CD4-positive, alpha-beta memory T cell (primary cell): ENCODE measurements at regions not wholly inside any gene's neighbourhood (a gene's known extent, or its start where the extent isn't known, plus 50 kb on each side); places are given as distances from the start of the nearest gene placed in this dataset.
"Not testable (repeated sequence)": the region's sequence is repeated elsewhere in the genome, so short reads cannot be mapped to it uniquely, and the experiment has no call there.

ENCODE experiments used
- CTCF ChIA-PET: fragments of 350-600 bp; sonication (Branson Sonifier 250); formaldehyde crosslinking; loops from one replicate; lab custom pipeline; 2021; ENCODE audit warnings: inconsistent platforms; ENCODE audit not compliant: partially characterized antibody; lab: Charles Lee
- POLR2A ChIA-PET: fragments of 350-600 bp; sonication (Branson Sonifier 250); formaldehyde crosslinking; loops from one replicate; lab custom pipeline; 2021; ENCODE audit not compliant: partially characterized antibody; lab: Charles Lee
- DNase-seq, 5 donors: peaks; one replicate each; pipeline versions ENCODE4 v3.0.0 to v3.0.0-alpha.2; 2020 to 2022; ENCODE audit warnings: mixed read lengths in 1 of 5
- H3K27ac ChIP-seq: one replicate; pipeline ENCODE4 v1.7.0; 2013; ENCODE audit warnings: low read depth, low read length
- H3K27me3 ChIP-seq: 2 replicates; pipeline ENCODE4 v1.7.0; 2013; ENCODE audit warnings: mild to moderate bottlenecking, low read length, moderate library complexity; ENCODE audit not compliant: insufficient read depth
- H3K36me3 ChIP-seq: 2 replicates; pipeline ENCODE4 v1.7.0; 2013; ENCODE audit warnings: mild to moderate bottlenecking, low read length, moderate library complexity; ENCODE audit not compliant: insufficient read depth
- H3K4me1 ChIP-seq: 2 replicates; pipeline ENCODE4 v1.7.0; 2013; ENCODE audit warnings: mild to moderate bottlenecking, low read length, moderate library complexity; ENCODE audit not compliant: insufficient read depth
- H3K4me3 ChIP-seq, 2 donors: one replicate each; pipeline ENCODE4 v1.7.0; 2013; ENCODE audit warnings: low read length in 2 of 2, mild to moderate bottlenecking in 1 of 2
- H3K9me3 ChIP-seq, 2 donors: one replicate each; pipeline ENCODE4 v1.7.0; 2013; ENCODE audit warnings: low read length in 2 of 2, control low read depth in 1 of 2; ENCODE audit not compliant: control insufficient read depth in 1 of 2
- H3K27ac Mint-ChIP-seq, 7 donors: one replicate each; pipeline ENCODE4 v1.8.0; 2020 to 2021; ENCODE audit warnings: mixed read lengths in 7 of 7, mild to moderate bottlenecking in 6 of 7, inconsistent platforms in 3 of 7, moderate library complexity in 3 of 7
- H3K27me3 Mint-ChIP-seq, 2 donors: one replicate each; pipeline ENCODE4 v1.8.0; 2020 to 2021; ENCODE audit warnings: mixed read lengths in 2 of 2
- H3K36me3 Mint-ChIP-seq, 2 donors: one replicate each; pipeline ENCODE4 v1.8.0; 2020 to 2021; ENCODE audit warnings: mixed read lengths in 2 of 2, inconsistent platforms in 1 of 2, mild to moderate bottlenecking in 1 of 2
- H3K4me1 Mint-ChIP-seq, 4 donors: one replicate each; pipeline ENCODE4 v1.8.0; 2020 to 2021; ENCODE audit warnings: mixed read lengths in 4 of 4, mild to moderate bottlenecking in 1 of 4
- H3K4me3 Mint-ChIP-seq, 8 donors: one replicate each; pipeline ENCODE4 v1.8.0; 2020 to 2021; ENCODE audit warnings: mixed read lengths in 8 of 8, mild to moderate bottlenecking in 7 of 8, moderate library complexity in 6 of 8, inconsistent platforms in 3 of 8
- H3K9me3 Mint-ChIP-seq, 8 donors: one replicate each; pipeline ENCODE4 v1.8.0; 2020 to 2021; ENCODE audit warnings: mixed read lengths in 8 of 8, mild to moderate bottlenecking in 5 of 8, inconsistent platforms in 3 of 8, moderate library complexity in 1 of 8
- intact Hi-C: fragments of 100-400 bp; cut with micrococcal nuclease; formaldehyde crosslinking; loops from one replicate; pipeline ENCODE4 v1.15.1; 2023

DNA sequence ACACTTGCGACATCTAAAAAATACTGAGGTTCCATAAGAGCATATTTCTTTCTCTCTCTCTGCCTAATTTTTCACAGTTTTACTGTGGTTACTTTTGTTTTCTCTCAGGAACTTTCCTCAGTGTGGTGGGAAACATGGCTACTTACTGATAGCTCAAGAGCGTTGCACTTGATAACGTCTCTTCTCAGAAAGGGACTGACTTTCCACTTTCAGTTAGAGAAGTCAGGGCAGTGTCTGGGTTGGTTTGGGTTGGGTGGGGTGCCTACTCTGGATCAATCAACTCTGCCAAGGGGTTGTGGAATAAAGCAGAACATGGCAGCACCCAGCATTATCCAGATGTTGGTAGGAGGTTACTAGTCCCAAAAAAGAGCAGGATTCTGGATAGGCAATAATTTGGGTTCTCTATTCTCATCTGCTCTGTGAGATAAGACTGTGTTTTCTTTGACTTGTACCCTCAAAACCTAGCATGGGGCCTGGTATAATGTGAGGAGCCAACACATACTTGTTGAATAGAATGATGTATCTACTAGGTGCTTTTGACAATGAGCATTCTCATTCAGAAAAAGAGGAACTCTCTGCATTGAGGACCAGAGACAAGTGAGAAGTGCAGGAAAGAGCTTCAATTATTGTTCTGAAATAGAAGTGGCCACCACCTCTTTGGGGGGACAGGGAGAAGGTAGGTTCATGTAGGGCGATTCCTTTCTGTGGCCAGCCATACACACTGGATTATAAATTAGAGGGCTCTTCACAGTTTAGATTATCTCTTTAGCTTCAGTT is 315.7 kb downstream of the REEP3 start:
- no peak overlapping the region for H3K4me3 ChIP-seq
- Mint-ChIP-seq H3K9me3 (no peaks in the 10 kb centered on the region), H3K4me1 (no peaks in the 10 kb centered on the region), H3K4me3 (no peak overlapping the region), H3K27ac (no peak overlapping the region), H3K36me3 (no peaks in the 10 kb centered on the region), H3K27me3 (peaks cover 2 to 3% of the 10 kb centered on the region in 2 donors)
- no peaks in the 10 kb centered on the region for H3K36me3 ChIP-seq
- no peak for DNase-seq
- POLR2A ChIA-PET: no interaction called here
- CTCF ChIA-PET: no interaction called here
- H3K4me1 ChIP-seq: no peaks in the 10 kb centered on the region
- intact Hi-C loops: no loop called here
- no peak overlapping the region for H3K27ac ChIP-seq
- no peaks in the 10 kb centered on the region for H3K27me3 ChIP-seq
- H3K9me3 ChIP-seq: no peaks in the 10 kb centered on the region

GRCh38 chr10:63841761-63842160 is 320.6 kb downstream of the REEP3 start:
- no peak overlapping the region for H3K27ac ChIP-seq
- POLR2A ChIA-PET: no interaction called here
- CTCF ChIA-PET: no interaction called here

GRCh38 chr10:63843107-63843506 is 321.9 kb downstream of the REEP3 start:
- Histone ChIP-seq H3K27me3 (no peaks in the 10 kb centered on the region), H3K4me1 (no peaks in the 10 kb centered on the region), H3K27ac (no peak overlapping the region), H3K4me3 (no peak overlapping the region), H3K36me3 (no peaks in the 10 kb centered on the region), H3K9me3 (no peaks in the 10 kb centered on the region)
- H3K9me3 Mint-ChIP-seq: peaks cover 0 to 4% (median 4%) of the 10 kb centered on the region in 8 donors
- intact Hi-C loops: no loop called here
- no peak for DNase-seq
- ChIA-PET POLR2A (no interaction called here), CTCF (interaction anchor here (0.9 to 2.1 kb wide), 2 partner anchors 22 to 23 kb away, joined by 3 to 8 read pairs; no protein-coding TSS in a partner anchor)
- no peak overlapping the region for H3K4me3 Mint-ChIP-seq
- no peaks in the 10 kb centered on the region for H3K36me3 Mint-ChIP-seq
- no peaks in the 10 kb centered on the region for H3K4me1 Mint-ChIP-seq
- H3K27me3 Mint-ChIP-seq: peaks cover 4 to 6% of the 10 kb centered on the region in 2 donors
- no peak overlapping the region for H3K27ac Mint-ChIP-seq

More at GRCh38 chr10:63841761-63842160, 320.6 kb downstream of the REEP3 start:
- H3K36me3 Mint-ChIP-seq: no peaks in the 10 kb centered on the region
- intact Hi-C loops: no loop called here
- DNase-seq: no peak
- H3K4me3 Mint-ChIP-seq: no peak overlapping the region
- H3K4me1 ChIP-seq: no peaks in the 10 kb centered on the region
- H3K9me3 Mint-ChIP-seq: no peaks in the 10 kb centered on the region
- H3K27ac Mint-ChIP-seq: no peak overlapping the region
- no peak overlapping the region for H3K4me3 ChIP-seq
- H3K27me3 ChIP-seq: no peaks in the 10 kb centered on the region
- peaks cover 2 to 6% of the 10 kb centered on the region in 2 donors for H3K27me3 Mint-ChIP-seq
- no peaks in the 10 kb centered on the region for H3K4me1 Mint-ChIP-seq
- H3K36me3 ChIP-seq: no peaks in the 10 kb centered on the region
- H3K9me3 ChIP-seq: no peaks in the 10 kb centered on the region

GRCh38 chr10:63848871-63849270 is 327.7 kb downstream of the REEP3 start:
- H3K27me3 Mint-ChIP-seq, H3K27ac Mint-ChIP-seq, H3K4me1 ChIP-seq, H3K27me3 ChIP-seq, H3K9me3 ChIP-seq, H3K36me3 Mint-ChIP-seq, POLR2A ChIA-PET, intact Hi-C loops, H3K36me3 ChIP-seq, H3K4me3 Mint-ChIP-seq, H3K27ac ChIP-seq, DNase-seq, H3K4me1 Mint-ChIP-seq, H3K4me3 ChIP-seq: not testable (repeated sequence)
- CTCF ChIA-PET: interaction anchor here (0.7 kb wide), 1 partner anchor 18 kb away, joined by 3 read pairs; no protein-coding TSS in a partner anchor
- peaks cover 0 to 13% (median 4%) of the 10 kb centered on the region in 8 donors for H3K9me3 Mint-ChIP-seq

GRCh38 chr10:63862860-63863259 is 341.7 kb downstream of the REEP3 start:
- H3K4me1 ChIP-seq: peaks cover 11% of the 10 kb centered on the region
- no peaks in the 10 kb centered on the region for H3K36me3 ChIP-seq
- no peak for DNase-seq
- no peaks in the 10 kb centered on the region for H3K9me3 ChIP-seq
- H3K4me3 Mint-ChIP-seq: no peak overlapping the region
- peaks cover 6 to 14% (median 9%) of the 10 kb centered on the region in 4 donors for H3K4me1 Mint-ChIP-seq
- H3K4me3 ChIP-seq: no peak overlapping the region
- POLR2A ChIA-PET: no interaction called here
- no peaks in the 10 kb centered on the region for H3K27me3 ChIP-seq
- intact Hi-C loops: no loop called here
- peaks cover 0 to 17% (median 5%) of the 10 kb centered on the region in 8 donors for H3K9me3 Mint-ChIP-seq
- H3K27ac ChIP-seq: no peak overlapping the region
- no peaks in the 10 kb centered on the region for H3K36me3 Mint-ChIP-seq
- H3K27me3 Mint-ChIP-seq: peaks cover 21 to 35% of the 10 kb centered on the region in 2 donors
- CTCF ChIA-PET: no interaction called here
- no peak overlapping the region for H3K27ac Mint-ChIP-seq

DNA sequence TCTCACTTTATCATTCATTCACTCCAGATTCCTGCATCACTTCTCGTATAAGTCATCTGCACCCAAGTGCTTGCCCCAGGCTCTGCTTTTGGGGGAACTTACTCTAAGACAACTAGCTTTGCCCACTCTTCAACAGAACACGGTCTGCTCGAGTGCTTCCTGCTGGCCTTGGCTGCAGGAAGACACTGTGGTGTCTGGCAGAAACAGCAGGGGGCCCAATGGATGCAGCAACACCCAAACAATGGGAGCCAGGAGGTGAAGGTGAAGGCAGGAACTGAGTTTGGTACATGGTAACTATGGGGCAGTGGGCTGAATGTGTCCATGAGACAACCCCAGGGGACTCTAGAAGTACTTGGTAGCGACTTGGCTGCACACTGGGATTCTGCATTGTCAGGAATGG is 344.0 kb downstream of the REEP3 start:
- Mint-ChIP-seq H3K36me3 (no peaks in the 10 kb centered on the region), H3K9me3 (peaks cover 0 to 3% (median 0%) of the 10 kb centered on the region in 8 donors), H3K4me3 (no peak overlapping the region), H3K27ac (no peak overlapping the region), H3K4me1 (peaks cover 6 to 14% (median 9%) of the 10 kb centered on the region in 4 donors), H3K27me3 (peaks cover 19 to 30% of the 10 kb centered on the region in 2 donors)
- no peaks in the 10 kb centered on the region for H3K36me3 ChIP-seq
- no peak overlapping the region for H3K27ac ChIP-seq
- H3K9me3 ChIP-seq: no peaks in the 10 kb centered on the region
- H3K4me3 ChIP-seq: no peak overlapping the region
- POLR2A ChIA-PET: no interaction called here
- CTCF ChIA-PET: interaction anchor here (1.1 to 2.4 kb wide), 3 partner anchors 21 to 34 kb away, joined by 3 to 7 read pairs (median 3); no protein-coding TSS in a partner anchor
- H3K27me3 ChIP-seq: no peaks in the 10 kb centered on the region
- DNase-seq: no peak
- peaks cover 11% of the 10 kb centered on the region for H3K4me1 ChIP-seq
- intact Hi-C loops: no loop called here

GRCh38 chr10:63866075-63866746 is 345.0 kb downstream of the REEP3 start:
- Mint-ChIP-seq H3K4me3 (peak overlapping the region in 6 of 8 donors; percentile 7 to 45 (median 24)), H3K27me3 (peaks cover 18 to 27% of the 10 kb centered on the region in 2 donors)
- POLR2A ChIA-PET: no interaction called here

More at GRCh38 chr10:63866075-63866746, 345.0 kb downstream of the REEP3 start:
- H3K4me1 Mint-ChIP-seq: peaks cover 6 to 14% (median 9%) of the 10 kb centered on the region in 4 donors
- no peaks in the 10 kb centered on the region for H3K9me3 Mint-ChIP-seq
- intact Hi-C loops: loop anchor here (2.0 kb wide), 1 partner anchor 111 kb away; no protein-coding TSS in a partner anchor
- Histone ChIP-seq H3K9me3 (no peaks in the 10 kb centered on the region), H3K27ac (no peak overlapping the region), H3K4me1 (peaks cover 11% of the 10 kb centered on the region), H3K36me3 (no peaks in the 10 kb centered on the region), H3K4me3 (no peak overlapping the region), H3K27me3 (no peaks in the 10 kb centered on the region)
- H3K27ac Mint-ChIP-seq: no peak overlapping the region
- DNase-seq: peak in 4 of 5 donors; percentile 12 to 28 (median 26)
- CTCF ChIA-PET: interaction anchor here (0.7 to 2.5 kb wide), 21 partner anchors 10 to 720 kb away, joined by 3 to 17 read pairs (median 4); no protein-coding TSS in a partner anchor
- no peaks in the 10 kb centered on the region for H3K36me3 Mint-ChIP-seq
